GM10266 (cell line): ENCODE measurements at regions not wholly inside any gene's neighbourhood (a gene's known extent, or its start where the extent isn't known, plus 50 kb on each side); places are given as distances from the start of the nearest gene placed in this dataset.

Source experiments
- DNase-seq: peaks from one replicate; pipeline ENCODE4 v3.0.0; 2012; ENCODE audit errors: extremely low spot score
- CTCF ChIP-seq: IDR thresholded peaks from 2 replicates; pipeline ENCODE4 v1.5.1; 2012; ENCODE audit warnings: mild to moderate bottlenecking, low read depth; ENCODE audit not compliant: control insufficient read depth, insufficient read depth; ENCODE audit errors: missing control alignments

- DNase-seq: no peak
- TF ChIP-seq CTCF: no peak
These were observed 246.2 kb upstream of the AKR1E2 start for GRCh38 chr10:4579844-4580243.

- no peak for TF ChIP-seq CTCF
- no peak for DNase-seq
These were observed 249.8 kb upstream of the AKR1E2 start for GRCh38 chr10:4576206-4576605.

GRCh38 chr10:4569151-4569550 is 256.9 kb upstream of the AKR1E2 start:
- TF ChIP-seq CTCF: no peak
- no peak for DNase-seq

GRCh38 chr10:4568731-4569130 is 257.3 kb upstream of the AKR1E2 start:
- TF ChIP-seq CTCF: no peak
- no peak for DNase-seq

GRCh38 chr10:4568086-4568485 is 257.9 kb upstream of the AKR1E2 start:
- TF ChIP-seq CTCF: no peak
- DNase-seq: no peak

GRCh38 chr10:4567637-4568036 is 258.4 kb upstream of the AKR1E2 start:
- TF ChIP-seq CTCF: no peak
- no peak for DNase-seq

- TF ChIP-seq CTCF: no peak
- no peak for DNase-seq
These were observed 260.0 kb upstream of the AKR1E2 start for GRCh38 chr10:4566011-4566410.
